Adrenal gland (tissue), 5 donors: ENCODE measurements at regions not wholly inside any gene's neighbourhood (a gene's known extent, or its start where the extent isn't known, plus 50 kb on each side); places are given as distances from the start of the nearest gene placed in this dataset.

Experiments used
- CTCF ChIP-seq, 6 experiments: fragments of 450-650 bp in 4 of 6; fragments of 200-600 bp in 2 of 6; sonication (generic) in 1 of 6; IDR thresholded peaks; 1 replicate in 5 of 6; 2 replicates in 1 of 6; pipeline versions ENCODE4 v1.5.1 to v1.8.0; 2016 to 2021; ENCODE audit warnings: antibody characterized with exemption in 6 of 6, mild to moderate bottlenecking in 2 of 6, moderate library complexity in 1 of 6
- POLR2A ChIP-seq, 2 donors: fragments of 450-650 bp; IDR thresholded peaks; one replicate each; pipeline ENCODE4 v1.6.1; 2017; ENCODE audit warnings: antibody characterized with exemption in 2 of 2, mild to moderate bottlenecking in 2 of 2, moderate library complexity in 1 of 2
- donor health status: DM: no; HTN: no; CAD: no.

DNA sequence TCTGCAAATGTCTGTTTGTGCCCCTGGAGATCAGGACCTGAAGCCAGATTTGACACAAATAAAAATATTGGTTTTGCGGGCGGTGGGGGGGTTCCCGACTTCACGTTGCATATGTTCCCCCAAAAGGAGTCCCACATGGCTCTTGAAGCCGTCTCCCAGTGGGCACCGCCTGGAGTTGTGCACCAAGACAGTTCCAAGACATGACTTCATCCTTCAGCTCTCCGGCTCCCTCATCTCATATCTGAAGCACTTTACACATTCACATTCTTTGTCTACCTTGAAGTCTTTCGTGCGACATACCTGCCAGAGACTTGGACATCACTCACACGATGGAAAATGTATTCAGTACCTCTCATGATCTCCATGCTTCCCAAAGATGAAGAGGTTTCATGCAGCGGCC is 362.8 kb upstream of the FOXK1 start:
- no peak for TF ChIP-seq CTCF (IDR thresholded peaks at IDR 0.05)
- TF ChIP-seq POLR2A (IDR thresholded peaks at IDR 0.05), result no peak
